ENCODE measurements at regions not wholly inside any gene's neighbourhood (a gene's known extent, or its start where the extent isn't known, plus 50 kb on each side); places are given as distances from the start of the nearest gene placed in this dataset.

- no peak for TF ChIP-seq EZH2 (IDR thresholded peaks at IDR 0.05)
- no peak for TF ChIP-seq POLR2AphosphoS5 (IDR thresholded peaks at IDR 0.05; ENCODE audit: borderline replicate concordance, low read depth, low read length)
- no peak for TF ChIP-seq FOXP2 (optimal IDR thresholded peaks at IDR 0.05; ENCODE audit: control extremely low read depth, extremely low read length, insufficient read depth)
These were observed 171.1 kb upstream of the ANKRD50 start for GRCh38 chr4:124883632-124884031.
